IPS-11a (cell line): ENCODE measurements at regions not wholly inside any gene's neighbourhood (a gene's known extent, or its start where the extent isn't known, plus 50 kb on each side); places are given as distances from the start of the nearest gene placed in this dataset.
"Not testable (repeated sequence)": the region's sequence is repeated elsewhere in the genome, so short reads cannot be mapped to it uniquely, and the experiment has no call there.

Experiments used
- H3K4me3 ChIP-seq: one replicate; pipeline ENCODE4 v1.5.1; 2013; ENCODE audit warnings: low read depth, low read length, control low read depth

DNA sequence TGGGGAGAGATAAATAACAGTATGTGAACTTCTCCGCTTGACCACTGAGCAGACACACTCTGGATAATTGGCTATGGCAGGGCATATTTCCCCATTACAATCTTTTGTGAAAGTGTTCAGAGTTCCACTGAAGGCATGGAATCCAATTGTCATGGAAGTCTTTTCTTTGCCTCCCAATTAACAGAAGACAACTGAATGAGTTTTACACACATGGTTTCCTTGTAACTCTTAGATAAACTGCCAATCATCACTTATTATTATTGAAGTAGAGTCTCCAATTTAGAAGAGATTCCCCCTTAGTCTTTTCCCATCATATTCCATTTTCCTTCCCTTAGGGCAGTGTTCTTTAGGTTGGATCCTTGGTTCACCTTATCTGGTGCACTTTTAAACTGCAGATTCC lies 308.3 kb downstream of the NR2F2 start:
- H3K4me3 ChIP-seq: no peak overlapping the region

DNA sequence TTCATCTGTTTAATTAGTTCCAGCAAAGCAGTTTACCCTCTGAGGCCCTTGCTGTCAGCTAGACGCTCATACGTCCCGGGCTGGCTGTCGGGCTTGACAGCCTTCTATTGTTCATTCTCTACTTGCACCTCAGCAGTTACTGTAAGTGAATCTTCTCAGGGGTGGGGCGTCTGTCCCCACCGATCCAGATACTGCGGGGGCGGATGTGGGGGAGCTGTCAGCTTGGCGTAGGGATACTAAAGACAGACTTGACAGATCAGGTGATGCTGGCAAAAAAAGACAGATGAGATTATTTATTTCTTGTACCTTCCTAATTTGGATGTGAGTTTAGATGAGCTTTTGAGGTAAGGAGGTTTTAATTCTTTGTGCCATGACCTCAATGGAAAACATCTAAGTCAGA lies 315.3 kb downstream of the NR2F2 start:
- H3K4me3 ChIP-seq: no peak overlapping the region

DNA sequence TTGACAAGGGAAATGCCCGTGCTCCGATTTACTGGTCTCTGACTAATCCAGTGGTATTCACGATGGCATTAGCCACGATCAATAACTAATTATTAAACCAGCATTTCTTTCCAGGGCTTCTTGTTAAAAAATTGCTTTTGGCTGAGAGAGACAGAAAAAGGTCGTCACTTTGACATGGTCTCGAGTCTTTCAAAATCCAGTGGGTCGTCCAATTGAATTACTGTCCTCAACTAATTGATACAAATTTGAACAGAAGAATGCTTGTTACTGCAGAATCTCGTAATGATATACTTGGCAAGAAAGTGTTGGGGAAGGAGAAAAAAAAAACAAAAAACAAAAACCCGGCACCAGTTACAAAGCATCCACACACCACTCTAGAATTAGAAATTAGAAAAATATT lies 318.4 kb downstream of the NR2F2 start:
- no peak overlapping the region for H3K4me3 ChIP-seq

DNA sequence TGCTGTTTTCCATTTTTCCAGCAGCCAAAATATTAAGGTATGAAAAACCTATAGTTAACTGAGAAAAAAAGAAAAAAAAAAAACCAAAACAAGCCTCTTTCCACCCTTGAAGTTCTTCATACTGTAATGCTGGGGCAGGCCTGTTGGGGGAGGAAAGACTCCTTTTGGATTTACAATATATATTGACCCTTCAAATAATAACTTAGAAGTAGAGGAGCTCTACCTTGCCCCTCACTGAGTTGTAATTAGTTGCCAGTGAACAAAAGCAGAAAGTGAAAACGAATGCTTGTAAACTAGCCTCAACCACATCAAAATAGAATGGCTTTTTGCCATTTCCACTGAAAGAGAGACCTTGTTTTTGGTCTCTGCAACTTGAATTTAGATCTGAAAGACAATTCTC lies 326.6 kb downstream of the NR2F2 start:
- H3K4me3 ChIP-seq: no peak overlapping the region

DNA sequence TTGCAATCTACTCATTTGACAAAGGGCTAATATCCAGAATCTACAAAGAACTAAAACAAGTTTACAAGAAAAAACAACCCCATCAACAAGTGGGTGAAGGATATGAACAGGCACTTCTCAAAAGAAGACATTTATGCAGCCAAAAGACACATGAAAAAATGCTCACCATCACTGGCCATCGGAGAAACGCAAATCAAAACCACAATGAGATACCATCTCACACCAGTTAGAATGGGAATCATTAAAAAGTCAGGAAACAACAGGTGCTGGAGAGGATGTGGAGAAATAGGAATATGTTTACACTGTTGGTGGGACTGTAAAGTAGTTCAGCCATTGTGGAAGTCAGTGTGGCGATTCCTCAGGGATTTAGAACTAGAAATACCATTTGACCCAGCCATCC lies 336.5 kb downstream of the NR2F2 start:
- H3K4me3 ChIP-seq: not testable (repeated sequence)

DNA sequence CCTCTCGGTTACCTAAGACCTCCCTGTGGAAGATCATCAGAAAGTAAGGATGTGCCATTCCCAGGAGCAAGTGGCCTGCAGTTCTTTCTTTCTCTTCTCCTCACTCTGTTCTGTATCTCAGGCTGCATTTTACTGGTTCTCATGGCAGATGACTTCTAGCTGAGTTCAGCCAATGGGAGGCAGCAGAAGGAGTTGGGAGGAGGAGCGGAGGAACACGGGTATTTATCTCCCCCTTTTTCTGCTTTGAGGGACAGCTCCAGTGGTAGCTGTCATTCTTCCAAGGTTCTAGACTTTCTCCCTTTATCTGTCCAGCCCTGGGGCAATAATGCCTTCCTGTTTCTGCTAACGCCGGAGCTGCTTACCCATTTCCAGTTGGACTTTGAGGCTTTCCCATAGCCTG lies 339.9 kb downstream of the NR2F2 start:
- H3K4me3 ChIP-seq: no peak overlapping the region

DNA sequence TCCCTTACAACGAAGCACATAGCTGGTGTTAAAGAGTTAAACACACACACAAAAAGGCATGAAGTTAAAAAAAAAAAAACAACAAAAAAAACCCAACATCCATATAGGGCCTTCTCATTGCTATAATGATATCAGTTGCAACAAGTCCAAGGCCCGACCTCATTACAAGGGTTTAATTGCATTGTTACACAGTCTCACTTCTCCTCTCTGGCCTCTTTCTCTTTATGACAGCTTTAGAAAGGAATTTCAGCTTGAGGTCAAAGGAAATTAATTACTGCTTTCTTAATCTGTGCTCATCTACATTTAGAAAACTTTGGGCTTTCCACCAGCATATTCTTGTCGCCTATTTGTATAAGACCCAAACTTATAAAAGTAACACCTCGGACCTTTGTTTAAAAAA lies 342.1 kb downstream of the NR2F2 start:
- no peak overlapping the region for H3K4me3 ChIP-seq

DNA sequence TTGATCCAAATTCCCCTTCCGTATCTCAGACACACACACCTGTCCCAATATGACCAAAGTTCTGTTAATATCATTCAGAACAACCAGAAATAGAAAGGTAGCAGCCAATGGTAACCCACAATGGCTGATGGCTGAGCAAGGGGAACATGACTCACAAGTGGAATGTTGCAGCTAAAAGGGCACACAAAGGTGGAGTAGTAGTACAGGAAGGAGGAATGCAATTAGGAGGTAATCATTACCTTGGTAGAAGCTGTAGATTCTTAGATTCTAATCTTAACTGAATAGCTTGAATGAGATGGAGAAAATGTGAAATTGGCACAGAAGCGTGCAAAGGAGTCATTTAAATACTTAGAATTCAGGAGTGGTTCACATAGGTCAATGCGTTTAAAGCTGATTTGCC lies 347.9 kb downstream of the NR2F2 start:
- H3K4me3 ChIP-seq: no peak overlapping the region

DNA sequence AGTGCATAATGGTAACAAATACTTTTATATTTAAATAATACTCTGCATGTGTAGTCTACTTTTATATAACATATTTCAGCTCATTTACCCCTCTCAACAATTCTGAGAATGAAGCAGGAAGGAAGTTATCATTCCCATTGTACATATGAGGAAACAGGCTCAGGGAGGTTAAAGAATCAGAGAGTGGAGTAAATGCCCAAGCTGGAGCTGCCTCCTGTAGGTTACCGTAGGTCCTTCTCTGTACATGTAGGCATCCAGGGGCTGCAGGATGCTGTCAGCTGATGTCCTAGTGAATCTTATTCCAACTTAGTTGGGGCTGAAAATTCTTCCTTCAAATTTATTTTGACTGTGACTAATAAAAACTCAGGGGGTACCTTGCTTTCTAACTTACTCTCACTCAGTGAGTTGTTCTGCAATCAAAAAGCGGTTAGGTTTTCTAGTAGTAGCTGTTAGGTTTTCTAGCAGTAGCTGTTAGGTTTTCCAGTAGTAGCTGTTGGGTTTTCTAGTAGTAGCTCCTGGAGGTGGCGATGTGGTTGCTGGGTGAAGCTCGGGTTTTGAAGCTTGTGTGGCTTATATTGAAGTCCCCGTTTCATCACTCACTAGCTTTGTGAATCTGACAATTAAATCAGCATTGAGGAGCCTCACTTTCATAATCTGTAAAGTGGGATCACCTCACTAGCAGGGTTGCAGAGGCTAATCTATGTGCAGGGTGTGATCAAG lies 357.0 kb downstream of the NR2F2 start:
- H3K4me3 ChIP-seq: no peak overlapping the region

DNA sequence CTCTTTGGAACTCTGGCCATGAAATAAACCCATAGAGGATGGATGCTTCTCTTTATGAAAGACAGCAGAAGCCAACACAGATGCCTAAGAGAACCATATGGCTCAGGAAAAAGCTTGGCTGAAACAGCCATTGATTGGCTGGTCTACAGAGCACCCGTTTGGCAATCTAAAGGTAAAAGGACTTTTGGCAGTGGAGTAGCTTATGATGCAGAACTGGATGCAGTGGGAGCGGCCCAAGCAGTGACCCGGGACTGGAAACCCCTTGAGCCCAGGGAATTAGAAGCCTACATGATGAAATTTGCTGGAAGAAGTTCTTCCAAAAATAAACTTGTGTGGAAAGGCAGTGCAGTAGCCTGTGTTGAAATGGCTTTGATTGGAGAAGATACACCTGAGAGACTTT lies 360.2 kb downstream of the NR2F2 start:
- no peak overlapping the region for H3K4me3 ChIP-seq

DNA sequence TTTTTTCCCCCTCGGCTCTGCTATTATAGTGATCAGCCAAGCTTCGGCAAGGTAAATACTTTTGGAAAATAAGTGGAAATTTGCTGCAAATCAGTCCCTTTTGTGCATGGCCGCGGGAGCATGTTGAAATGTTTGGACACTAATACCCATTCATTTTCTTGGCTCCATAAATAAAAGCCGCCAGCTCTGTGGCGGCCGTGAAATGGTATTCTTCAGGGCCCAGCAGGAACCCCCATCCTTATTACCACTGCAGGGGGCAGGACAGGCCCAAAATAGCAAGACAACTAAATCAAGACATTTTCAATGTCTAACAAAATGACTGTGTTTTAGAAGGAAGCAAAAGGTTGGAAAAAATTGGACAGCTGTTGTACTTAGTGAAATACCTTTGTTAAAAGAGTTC lies 362.3 kb downstream of the NR2F2 start:
- no peak overlapping the region for H3K4me3 ChIP-seq

DNA sequence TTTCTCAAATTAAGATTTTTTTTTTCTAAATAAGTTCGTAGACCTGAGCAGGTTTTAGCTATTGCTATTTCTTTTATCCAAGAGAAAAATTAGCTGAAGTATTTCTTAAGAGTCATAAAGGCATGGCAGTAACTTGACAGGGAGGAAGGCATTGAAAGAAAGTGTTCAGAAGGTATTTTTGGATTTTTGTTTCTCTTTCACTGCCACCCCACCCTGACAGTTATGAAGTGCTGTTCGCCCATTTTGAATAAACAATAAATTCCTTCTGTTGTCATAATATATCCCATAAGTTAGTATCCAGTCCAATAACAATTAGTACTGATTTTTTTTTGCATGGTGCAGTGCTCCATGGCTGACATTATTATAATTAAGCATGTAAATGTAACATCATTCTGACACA lies 363.0 kb downstream of the NR2F2 start:
- no peak overlapping the region for H3K4me3 ChIP-seq

DNA sequence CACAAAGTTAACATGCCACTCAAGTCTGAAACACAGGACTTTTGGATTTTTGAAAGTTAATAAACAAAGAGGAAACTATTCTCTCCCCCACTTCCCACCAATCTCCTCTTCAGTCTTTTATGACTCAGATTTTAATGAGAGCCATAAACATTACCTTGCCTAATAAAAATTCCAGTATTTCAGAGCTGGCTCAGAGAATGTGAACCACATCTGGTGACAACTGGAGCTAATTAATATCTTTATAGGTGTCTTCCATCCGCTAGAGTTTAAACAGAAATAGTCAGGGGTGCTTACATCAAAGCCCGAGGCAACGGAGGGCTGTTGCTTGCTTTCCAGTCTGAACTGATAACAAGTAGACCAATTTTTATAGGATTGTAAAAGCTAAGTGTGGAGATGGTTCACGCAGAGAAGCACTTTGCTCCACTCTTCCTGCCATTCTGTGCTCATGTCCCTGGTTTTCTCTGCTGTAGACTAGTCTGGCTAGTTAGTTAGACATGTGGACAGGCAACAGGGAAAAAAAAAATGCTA lies 363.6 kb downstream of the NR2F2 start:
- H3K4me3 ChIP-seq: no peak overlapping the region

DNA sequence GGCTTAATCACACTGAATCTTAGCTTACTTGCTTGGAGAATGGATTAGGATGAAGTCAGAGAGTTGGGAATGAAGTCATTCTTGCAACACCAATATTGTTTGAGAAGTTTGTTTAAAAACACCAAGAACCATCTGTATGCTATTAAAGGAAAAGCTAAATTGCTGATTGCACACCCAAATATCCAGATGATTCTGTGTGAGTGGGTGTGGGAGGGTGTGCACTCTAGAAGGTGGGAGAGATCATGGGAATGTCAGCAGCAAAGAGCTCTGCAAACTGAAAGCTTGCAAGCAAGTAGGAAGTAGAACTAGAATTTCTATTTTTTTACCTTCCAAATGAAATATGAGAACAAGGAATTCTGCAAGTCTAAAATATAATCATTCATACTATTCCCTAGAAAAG lies 364.9 kb downstream of the NR2F2 start:
- no peak overlapping the region for H3K4me3 ChIP-seq

DNA sequence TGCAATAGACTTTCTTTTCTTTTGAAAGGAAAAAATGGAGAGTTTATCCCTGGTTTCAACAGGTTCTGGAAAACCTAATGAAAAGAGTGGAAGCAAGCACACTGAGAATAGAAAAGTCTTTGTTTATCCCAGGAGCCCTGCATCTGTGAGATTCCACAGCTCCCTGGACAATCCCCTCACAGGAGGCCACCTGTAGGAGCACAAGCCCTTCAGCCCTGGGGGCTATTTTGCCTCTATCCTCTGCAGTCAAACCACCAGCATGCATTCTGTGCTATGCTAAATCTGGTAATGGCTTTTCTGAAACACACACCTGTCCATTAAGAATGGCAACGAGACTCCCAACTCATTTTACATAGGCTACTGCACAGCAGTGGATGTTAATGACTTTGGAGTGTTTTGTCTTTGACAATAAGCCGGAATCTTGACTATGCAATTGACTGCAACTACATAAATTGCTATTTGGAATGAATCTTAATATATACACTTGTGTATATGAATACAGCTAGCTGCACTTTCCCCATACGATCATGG lies 369.4 kb downstream of the NR2F2 start:
- no peak overlapping the region for H3K4me3 ChIP-seq

DNA sequence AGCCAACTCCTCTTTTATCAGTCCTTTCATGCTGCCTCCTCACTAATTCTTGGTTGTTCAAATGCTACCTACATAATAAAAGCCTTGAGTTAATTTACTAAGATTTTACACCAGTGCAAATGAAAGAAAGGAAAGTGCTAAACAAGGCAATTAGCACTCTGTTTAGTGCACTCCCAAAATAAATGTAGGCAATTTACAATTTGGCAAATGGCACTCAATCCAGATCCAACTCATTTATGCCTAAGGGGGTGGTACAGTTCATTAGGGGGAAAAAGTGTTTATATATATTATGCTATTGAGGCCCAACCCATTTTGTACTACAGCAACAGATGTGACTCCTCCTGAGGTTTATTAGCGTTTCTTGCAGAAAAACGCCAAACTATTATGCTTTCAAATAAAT lies 370.1 kb downstream of the NR2F2 start:
- no peak overlapping the region for H3K4me3 ChIP-seq

DNA sequence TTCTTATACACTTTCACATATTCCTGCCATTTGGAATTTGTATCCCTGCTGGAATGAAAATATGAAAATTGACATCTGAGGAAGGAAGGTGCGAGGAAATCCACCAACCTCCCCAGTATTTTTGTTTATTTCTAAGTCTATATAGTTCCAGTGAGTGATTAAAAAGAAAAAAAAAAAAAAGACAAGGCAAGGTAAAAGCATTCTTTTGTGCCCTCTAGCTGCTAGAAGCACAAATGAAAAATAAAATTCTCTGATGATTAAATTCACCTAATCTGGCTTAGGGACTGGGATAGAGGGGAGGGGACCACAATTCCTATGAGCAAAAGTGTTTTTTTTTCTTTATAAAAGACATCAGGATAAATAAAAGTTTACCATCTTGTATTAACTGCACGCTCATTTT lies 370.9 kb downstream of the NR2F2 start:
- no peak overlapping the region for H3K4me3 ChIP-seq

DNA sequence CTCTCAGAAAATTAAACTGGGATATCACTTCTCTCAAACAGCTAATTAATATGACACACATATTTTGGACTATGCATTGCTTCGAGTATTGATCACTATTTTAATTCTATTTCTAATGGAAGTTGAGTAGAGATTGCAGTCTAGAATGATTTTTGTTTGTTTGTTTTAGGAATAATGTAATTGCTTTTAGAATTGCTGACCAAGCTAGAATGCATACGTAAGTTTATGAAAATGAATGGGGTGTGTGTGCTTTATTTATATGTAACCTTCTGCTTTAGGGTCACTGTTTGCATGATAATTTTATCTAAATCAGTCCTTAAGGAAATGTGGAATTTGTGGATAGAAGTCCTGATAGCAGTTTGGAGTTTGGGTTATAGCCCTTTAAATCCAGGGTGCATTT lies 371.4 kb downstream of the NR2F2 start:
- H3K4me3 ChIP-seq: no peak overlapping the region

DNA sequence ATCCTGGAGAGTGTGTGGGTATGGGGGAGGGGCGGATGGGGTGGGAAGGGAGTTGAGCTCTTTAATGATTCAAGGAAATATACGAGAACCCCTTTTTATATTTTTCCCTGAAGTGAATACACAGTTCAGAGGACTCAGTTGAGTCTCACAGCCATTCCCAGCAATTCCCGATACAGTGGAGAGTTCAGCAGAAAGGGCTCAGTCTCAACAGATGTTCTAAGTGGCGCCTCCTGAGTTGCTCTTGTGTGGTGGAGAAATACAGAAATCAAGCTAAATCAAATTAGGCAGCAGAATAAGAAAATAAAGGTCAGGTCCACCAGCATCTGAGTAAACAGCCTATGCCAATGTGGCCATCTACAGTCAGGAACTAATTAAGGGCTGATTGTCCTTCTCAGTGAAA lies 372.1 kb downstream of the NR2F2 start:
- H3K4me3 ChIP-seq: no peak overlapping the region

DNA sequence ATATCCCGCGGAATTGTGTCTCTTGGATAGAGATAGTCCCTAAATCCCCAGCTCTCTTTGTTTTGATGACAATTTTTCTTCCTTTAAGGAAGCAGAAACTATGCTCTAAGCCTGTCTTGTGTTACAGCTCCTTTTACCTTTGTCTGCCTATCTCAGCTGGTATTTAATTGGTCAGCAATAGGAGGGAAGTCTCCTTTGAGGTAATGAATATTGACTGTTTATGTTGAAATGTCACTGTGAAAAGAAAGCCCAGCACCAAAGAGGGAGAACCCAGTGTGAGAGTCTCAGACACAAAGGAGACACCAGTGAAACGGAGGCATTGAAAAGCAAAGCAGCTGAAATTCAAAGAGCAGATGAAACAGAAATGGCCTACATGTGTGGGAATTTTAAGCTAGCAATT lies 372.6 kb downstream of the NR2F2 start:
- H3K4me3 ChIP-seq: no peak overlapping the region

DNA sequence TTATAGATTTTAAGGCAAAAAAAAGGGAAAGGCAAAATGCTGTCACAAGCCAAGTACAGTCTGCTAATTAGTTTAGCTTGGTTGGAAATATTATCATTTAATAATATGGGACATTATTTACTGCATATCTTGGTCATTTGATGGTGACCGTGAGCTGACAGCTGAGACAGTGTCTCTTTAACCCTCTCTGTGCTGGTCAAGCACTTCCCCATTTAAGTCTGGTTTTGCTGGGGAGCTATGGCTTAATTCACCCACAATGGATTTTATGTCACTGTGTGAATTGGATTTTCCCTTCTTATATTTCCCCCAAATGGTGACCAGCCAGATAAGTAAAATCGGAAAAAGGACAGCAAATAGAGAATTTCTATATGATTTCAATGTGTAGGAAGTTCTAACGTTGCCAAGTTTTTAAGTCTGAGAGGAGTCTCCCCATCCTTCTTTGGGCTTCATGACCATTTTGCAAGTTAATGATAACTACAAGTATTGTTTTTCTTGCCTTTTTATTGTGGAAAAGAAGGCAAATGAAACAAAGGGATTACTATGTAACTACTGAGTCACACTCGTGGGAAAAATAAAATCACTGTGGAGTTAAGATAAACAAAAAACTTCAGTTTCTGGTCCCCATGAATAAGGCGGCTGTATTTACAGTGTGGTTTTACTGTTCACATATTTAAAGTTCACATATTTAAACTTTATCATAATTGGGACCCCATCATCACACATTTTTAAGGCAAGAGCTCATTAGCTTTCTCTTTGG lies 373.5 kb downstream of the NR2F2 start:
- no peak overlapping the region for H3K4me3 ChIP-seq

DNA sequence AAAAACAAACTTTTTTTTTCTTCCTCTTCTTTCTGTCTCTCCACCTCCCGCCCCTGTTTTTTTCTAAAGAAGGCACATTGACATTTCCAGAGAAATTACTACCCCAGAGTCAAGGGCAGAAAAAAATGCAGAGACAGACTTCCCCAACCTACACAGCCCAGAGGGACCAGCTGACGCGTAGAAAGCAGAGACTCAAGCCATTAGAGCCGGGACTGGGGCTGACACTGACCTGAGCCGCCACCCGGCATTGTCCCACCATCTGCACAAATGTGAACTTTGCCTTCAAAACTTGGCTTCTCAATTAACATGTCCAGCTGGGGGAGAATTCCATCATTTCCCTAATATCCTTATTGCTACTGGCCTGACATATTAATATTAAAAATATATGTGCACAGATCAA lies 385.6 kb downstream of the NR2F2 start:
- no peak overlapping the region for H3K4me3 ChIP-seq
